ENCODE measurements at regions not wholly inside any gene's neighbourhood (a gene's known extent, or its start where the extent isn't known, plus 50 kb on each side); places are given as distances from the start of the nearest gene placed in this dataset.
A peak's percentile ranks its signal among the peaks of the same experiment; 100 is the strongest.

- no peak for DNase-seq
Observed at GRCh38 chrY:14139521-14139920, 83.5 kb downstream of the VCY1B start.

DNA sequence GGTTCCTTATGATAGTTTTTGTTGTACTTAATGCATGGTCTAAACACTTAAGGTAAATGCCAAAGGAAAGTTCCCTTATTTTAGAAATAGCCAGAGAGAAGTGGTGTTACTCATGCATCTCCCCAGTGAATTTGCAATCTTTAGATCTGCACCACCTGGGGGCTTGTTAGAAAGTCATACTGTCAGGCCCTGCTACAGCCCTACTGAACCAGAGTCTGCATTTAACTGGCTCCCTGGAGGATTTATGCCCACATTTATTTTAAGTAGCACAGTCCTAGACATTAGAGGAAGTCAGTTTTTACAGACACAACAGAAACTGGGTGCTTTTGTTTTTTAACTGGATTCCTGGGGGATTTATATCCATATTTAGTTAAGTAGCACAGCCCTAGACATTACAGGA is 89.6 kb downstream of the VCY1B start:
- no peak for DNase-seq

GRCh38 chrY:14182776-14183175 is 126.7 kb downstream of the VCY1B start:
- no peak for DNase-seq

- no peak for DNase-seq
Observed at GRCh38 chrY:14222014-14222413, 166.0 kb downstream of the VCY1B start.

DNA sequence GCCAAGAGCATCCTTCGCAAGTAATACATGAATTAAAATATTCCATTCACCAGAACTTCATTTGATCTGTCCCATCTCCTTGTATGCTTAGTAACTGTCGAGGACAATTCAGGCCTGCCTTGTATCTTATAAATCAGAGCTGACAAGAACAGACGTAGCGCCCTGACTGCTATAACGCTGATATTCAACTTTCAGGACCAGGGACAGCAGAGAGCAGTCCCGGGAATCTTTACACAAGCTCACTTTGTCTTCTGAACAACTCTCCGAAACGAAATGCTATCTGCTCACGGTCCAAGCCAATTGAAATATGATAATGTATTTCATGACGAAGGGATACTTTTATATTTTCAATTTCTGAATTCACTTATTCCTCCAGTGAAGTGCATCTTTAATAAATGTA is 175.7 kb downstream of the VCY1B start:
- DNase-seq = no peak

GRCh38 chrY:14235070-14235469 is 179.0 kb downstream of the VCY1B start:
- DNase-seq = no peak

DNA sequence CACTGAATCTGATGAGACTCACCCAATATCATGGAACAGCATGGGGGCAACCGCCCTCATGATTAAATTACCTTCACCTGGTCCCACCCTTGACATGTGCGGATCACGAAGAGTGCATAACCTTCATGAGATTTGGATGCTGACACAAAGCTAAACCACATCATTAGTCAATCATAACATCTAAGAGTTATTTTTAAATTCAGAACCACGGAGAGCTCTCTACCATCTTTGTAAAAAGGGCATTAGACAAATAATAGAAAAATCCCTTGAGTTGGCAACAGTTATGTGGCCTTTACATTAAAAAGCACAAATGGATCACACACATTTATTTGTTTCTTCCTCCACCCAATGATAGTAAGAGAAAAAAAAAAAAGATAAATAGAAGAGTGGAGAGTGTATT is 182.2 kb downstream of the VCY1B start:
- no peak for DNase-seq

GRCh38 chrY:14246948-14247347 is 190.9 kb downstream of the VCY1B start:
- DNase-seq = no peak

DNA sequence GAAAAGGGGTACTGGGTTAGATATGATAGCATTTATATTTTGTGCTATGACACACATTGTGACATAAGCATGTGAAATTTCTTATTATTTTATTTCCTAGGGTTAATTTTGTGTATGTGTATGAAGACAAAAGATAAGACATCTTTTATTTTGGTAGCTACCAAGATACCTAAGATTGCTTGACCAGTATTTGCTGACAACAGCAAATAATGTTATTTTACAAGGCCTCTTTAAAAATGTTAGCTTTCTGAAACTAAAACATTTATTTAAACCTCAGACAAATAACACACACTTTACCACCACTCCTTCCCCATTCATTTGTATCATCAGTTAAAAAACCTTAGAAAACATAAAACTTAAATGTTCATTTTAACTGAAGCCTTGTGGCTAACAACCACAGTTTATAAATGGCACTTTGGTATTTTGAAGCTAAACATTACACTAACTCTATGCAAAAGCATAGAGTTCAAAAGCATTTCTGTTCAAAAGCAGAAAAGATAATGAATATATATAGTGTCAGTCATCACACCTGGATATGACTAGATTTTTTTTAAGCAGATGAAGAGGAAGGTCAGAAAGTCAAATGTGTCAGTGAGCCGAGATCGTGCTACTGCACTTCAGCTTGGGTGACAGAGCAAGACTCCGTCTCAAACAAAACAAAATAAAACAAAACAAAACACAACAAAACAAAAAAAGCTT is 193.0 kb downstream of the VCY1B start:
- no peak for DNase-seq

DNA sequence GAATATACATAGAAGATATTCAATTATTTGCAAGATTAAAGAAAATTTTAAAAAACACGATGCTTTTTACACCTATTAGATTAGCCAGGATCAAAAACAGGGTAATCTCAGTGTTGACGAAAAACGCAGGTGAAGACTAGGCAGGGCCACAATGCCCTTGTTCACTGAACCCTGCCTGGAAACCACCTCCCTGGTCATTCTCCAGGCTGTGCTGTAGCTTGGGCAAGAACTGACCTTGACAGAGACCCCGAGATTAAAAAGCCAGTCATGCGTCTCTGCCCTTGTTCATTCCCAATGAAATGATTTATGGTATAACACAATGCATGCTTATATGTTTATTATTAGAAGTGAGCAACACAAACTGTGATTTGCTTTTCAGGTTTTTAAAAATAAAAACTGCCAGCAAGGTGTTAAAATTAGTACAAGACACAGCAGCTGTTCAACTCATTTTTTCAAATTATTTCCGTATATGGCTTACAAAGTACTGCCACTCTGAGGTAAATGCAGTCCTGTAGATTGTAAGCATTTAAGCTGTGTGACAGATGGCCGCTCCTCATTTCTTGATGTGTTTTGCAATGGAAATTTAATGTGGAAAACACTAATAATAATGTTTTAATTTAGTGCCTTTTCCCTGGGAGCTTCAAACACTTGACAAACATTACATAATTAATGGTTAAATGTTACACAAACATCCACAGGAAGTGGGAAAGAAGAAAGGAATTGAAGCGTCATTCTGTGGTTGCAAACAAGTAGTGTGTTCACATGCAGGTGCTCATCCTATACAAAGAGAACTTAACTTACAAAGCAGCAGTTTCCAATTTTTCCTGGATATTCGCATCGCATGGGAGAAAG is 200.2 kb downstream of the VCY1B start:
- no peak for DNase-seq

GRCh38 chrY:14256817-14257168 is 200.8 kb downstream of the VCY1B start:
- no peak for DNase-seq

- no peak for DNase-seq
Observed at GRCh38 chrY:14277029-14277428, 221.0 kb downstream of the VCY1B start.

DNA sequence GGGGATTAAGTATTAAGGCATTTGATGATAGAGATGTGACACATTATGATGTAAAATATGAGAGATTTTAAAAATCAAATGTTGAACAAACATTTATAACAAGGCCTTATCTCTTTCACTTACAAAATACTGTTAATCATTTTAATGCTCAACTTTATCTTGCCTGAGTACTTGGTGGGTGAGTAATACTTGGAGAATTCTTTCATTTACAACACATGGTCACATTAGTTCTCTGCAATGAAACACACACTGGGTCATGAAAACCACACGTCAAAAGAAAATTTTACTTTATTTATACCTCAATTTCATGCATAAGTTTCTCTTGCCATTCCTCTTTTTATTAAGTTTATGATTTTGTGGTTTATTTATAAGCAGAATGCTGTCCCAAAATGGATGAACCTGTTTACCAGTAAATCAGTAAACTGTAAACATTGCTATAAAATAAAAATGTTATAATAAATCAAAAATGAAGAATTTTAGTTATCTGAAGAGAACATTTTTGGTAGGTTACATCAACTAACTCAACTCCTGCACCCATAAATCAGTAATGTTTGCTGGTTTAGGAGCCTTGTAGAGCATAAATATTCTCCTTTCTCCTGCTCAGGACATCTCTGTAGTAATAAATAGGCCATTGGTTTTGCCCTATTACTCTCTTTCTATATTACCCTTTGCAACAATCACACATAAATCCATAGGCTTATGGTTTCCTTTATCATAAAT is 233.5 kb upstream of the NLGN4Y start:
- no peak for DNase-seq

DNA sequence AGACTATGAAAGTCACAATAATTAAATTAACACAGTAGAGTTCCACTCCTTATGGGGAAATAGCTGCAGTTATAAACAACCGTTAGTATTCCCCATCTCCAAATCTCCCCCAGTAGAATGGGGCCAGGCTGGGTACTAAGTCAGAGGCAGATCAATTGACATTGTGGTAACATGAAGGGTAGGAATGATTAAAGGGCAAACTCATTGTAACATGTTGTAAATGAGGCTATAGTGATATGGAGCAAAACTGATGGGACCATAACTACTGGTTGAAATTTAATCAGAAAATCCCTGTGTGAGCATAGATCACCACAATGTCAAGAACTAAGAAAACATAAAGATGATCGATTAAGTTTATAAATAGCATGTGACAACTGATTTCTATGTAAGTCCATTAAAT is 231.9 kb upstream of the NLGN4Y start:
- DNase-seq = no peak

GRCh38 chrY:14300775-14301174 is 223.6 kb upstream of the NLGN4Y start:
- DNase-seq = no peak

DNA sequence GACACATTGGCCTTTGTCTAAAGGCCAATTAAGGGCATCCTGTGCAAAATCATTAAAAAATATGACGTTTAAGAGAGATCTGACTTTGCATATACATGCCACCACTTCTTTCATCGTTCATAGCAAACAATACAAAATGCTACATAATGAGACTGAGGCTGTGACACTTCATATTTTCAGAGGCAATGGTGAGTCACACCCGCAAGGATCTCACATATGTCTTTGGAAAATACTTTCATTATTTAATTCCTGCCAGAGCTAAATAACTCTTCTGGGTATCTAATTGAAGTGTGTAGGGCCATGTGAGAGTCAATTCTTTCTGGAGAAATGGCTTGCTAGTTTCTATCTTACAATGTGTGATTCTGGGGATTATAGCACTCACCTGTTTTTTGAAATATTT is 222.8 kb upstream of the NLGN4Y start:
- DNase-seq = no peak

GRCh38 chrY:14328677-14329345 is 195.5 kb upstream of the NLGN4Y start:
- no peak for DNase-seq

- DNase-seq = no peak
Observed at GRCh38 chrY:14330362-14330761, 194.0 kb upstream of the NLGN4Y start.

GRCh38 chrY:14339524-14339923 is 184.8 kb upstream of the NLGN4Y start:
- DNase-seq = no peak

DNA sequence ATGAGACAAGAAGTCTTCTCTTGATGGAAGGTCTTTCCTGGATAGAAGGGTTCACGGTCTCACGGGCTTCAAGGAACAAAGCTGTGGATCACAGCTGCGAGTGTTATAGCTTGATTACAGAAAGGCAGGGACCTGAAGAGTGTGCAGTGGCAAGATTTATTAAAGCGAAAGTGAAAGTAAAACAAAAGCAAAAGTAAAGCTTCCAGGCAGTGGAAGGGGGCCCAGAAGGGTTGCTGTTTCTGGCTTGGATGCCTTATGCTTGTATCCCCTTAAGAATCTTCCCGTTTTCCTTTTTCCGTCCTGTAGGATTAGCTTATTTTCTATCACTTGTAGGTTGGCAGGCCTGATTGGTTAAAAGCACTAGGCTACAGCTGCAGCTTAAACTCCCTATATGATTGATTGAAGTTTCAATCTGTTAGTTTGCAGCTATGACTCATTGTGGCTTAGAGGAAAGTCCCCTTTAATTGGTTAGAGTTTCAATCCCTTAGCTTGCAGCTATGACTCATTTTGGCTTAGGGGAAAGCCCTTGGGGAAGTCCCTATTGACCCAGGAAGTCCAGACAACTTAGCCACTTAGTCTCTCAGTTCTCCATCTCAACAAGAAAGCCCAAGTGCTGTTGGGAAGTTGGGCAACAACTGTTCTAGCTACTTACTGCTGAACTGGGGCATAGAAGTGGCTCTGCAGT is 183.7 kb upstream of the NLGN4Y start:
- DNase-seq = peak; percentile 19

- peak; percentile 9 for DNase-seq
Observed at GRCh38 chrY:14344648-14345333, 179.5 kb upstream of the NLGN4Y start.

GRCh38 chrY:14351590-14351989 is 172.7 kb upstream of the NLGN4Y start:
- no peak for DNase-seq
